ENCODE measurements at regions not wholly inside any gene's neighbourhood (a gene's known extent, or its start where the extent isn't known, plus 50 kb on each side); places are given as distances from the start of the nearest gene placed in this dataset.
"Not testable (repeated sequence)": the region's sequence is repeated elsewhere in the genome, so short reads cannot be mapped to it uniquely, and the experiment has no call there.

DNA sequence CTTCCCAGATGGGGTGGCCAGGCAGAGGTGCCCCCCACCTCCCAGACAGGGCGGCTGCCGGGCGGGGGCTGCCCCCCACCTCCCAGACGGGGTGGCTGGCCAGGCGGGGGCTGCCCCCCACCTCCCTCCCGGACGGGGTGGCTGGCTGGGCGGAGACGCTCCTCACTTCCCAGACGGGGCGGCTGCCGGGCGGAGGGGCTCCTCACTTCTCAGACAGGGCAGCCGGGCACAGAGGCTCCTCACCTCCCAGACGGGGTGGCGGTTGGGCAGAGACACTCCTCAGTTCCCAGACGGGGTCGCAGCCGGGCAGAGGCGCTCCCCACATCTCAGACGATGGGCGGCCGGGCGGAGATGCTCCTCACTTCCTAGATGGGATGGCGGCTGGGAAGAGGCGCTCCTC lies 76.4 kb upstream of the AADAT start:
- TF ChIP-seq, protein P1, sequence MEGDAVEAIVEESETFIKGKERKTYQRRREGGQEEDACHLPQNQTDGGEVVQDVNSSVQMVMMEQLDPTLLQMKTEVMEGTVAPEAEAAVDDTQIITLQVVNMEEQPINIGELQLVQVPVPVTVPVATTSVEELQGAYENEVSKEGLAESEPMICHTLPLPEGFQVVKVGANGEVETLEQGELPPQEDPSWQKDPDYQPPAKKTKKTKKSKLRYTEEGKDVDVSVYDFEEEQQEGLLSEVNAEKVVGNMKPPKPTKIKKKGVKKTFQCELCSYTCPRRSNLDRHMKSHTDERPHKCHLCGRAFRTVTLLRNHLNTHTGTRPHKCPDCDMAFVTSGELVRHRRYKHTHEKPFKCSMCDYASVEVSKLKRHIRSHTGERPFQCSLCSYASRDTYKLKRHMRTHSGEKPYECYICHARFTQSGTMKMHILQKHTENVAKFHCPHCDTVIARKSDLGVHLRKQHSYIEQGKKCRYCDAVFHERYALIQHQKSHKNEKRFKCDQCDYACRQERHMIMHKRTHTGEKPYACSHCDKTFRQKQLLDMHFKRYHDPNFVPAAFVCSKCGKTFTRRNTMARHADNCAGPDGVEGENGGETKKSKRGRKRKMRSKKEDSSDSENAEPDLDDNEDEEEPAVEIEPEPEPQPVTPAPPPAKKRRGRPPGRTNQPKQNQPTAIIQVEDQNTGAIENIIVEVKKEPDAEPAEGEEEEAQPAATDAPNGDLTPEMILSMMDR (IDR thresholded peaks at IDR 0.05 in 4 of 5, conservative IDR thresholded peaks at IDR 0.05 in 1 of 5), result not testable (repeated sequence)
- not testable (repeated sequence) for TF ChIP-seq POLR2A (IDR thresholded peaks at IDR 0.05)

Measured in gastrocnemius medialis (tissue), 4 donors.